ENCODE measurements at regions not wholly inside any gene's neighbourhood (a gene's known extent, or its start where the extent isn't known, plus 50 kb on each side); places are given as distances from the start of the nearest gene placed in this dataset.

- TF ChIP-seq POLR2AphosphoS5 (IDR thresholded peaks at IDR 0.05), result no peak
- TF ChIP-seq CTCF (IDR thresholded peaks at IDR 0.05), result no peak
These were observed 181.1 kb downstream of the RPS12 start for GRCh38 chr6:132995432-132995831.

All from esophagus muscularis mucosa (tissue), 3 donors.